HG03521 (cell line): ENCODE measurements at regions not wholly inside any gene's neighbourhood (a gene's known extent, or its start where the extent isn't known, plus 50 kb on each side); places are given as distances from the start of the nearest gene placed in this dataset.
"Not testable (repeated sequence)": the region's sequence is repeated elsewhere in the genome, so short reads cannot be mapped to it uniquely, and the experiment has no call there.

Experiments
- ATAC-seq: cut with Tn5 transposase; IDR thresholded peaks from one replicate; pipeline ENCODE4 v1.9.1; 2021; ENCODE audit warnings: mild to moderate bottlenecking, moderate library complexity; ENCODE audit not compliant: unreplicated experiment

GRCh38 chr20:40634891-40635290 is 54.1 kb downstream of the MAFB start:
- no peak for ATAC-seq

GRCh38 chr20:40633123-40633850 is 55.7 kb downstream of the MAFB start:
- no peak for ATAC-seq

GRCh38 chr20:40632346-40632976 is 56.6 kb downstream of the MAFB start:
- ATAC-seq = no peak

GRCh38 chr20:40631119-40631631 is 57.9 kb downstream of the MAFB start:
- ATAC-seq = no peak

- ATAC-seq = no peak
Observed at GRCh38 chr20:40630713-40631112, 58.3 kb downstream of the MAFB start.

- ATAC-seq = no peak
Observed at GRCh38 chr20:40630099-40630498, 58.9 kb downstream of the MAFB start.

- no peak for ATAC-seq
Observed at GRCh38 chr20:40628877-40629276, 60.2 kb downstream of the MAFB start.

GRCh38 chr20:40619053-40619452 is 70.0 kb downstream of the MAFB start:
- not testable (repeated sequence) for ATAC-seq

- ATAC-seq = no peak
Observed at GRCh38 chr20:40617594-40617993, 71.4 kb downstream of the MAFB start.

- ATAC-seq = no peak
Observed at GRCh38 chr20:40612837-40613236, 76.2 kb downstream of the MAFB start.

- no peak for ATAC-seq
Observed at GRCh38 chr20:40612247-40612646, 76.8 kb downstream of the MAFB start.

GRCh38 chr20:40610730-40611129 is 78.3 kb downstream of the MAFB start:
- ATAC-seq = no peak

- no peak for ATAC-seq
Observed at GRCh38 chr20:40607927-40608326, 81.1 kb downstream of the MAFB start.

- no peak for ATAC-seq
Observed at GRCh38 chr20:40606660-40607059, 82.4 kb downstream of the MAFB start.

GRCh38 chr20:40606237-40606636 is 82.8 kb downstream of the MAFB start:
- no peak for ATAC-seq

- ATAC-seq = no peak
Observed at GRCh38 chr20:40604416-40604815, 84.6 kb downstream of the MAFB start.

- no peak for ATAC-seq
Observed at GRCh38 chr20:40603057-40603651, 85.9 kb downstream of the MAFB start.

- ATAC-seq = no peak
Observed at GRCh38 chr20:40602381-40602780, 86.7 kb downstream of the MAFB start.

GRCh38 chr20:40600441-40601219 is 88.4 kb downstream of the MAFB start:
- no peak for ATAC-seq

GRCh38 chr20:40599987-40600386 is 89.0 kb downstream of the MAFB start:
- no peak for ATAC-seq

- no peak for ATAC-seq
Observed at GRCh38 chr20:40592941-40593340, 96.1 kb downstream of the MAFB start.
